Liver (tissue), 8 donors: ENCODE measurements at regions not wholly inside any gene's neighbourhood (a gene's known extent, or its start where the extent isn't known, plus 50 kb on each side); places are given as distances from the start of the nearest gene placed in this dataset.

Experiments
- DNase-seq: peaks from one replicate; pipeline ENCODE4 v3.0.0-alpha.2; 2017; ENCODE audit warnings: low spot score
- H3K27ac ChIP-seq, 2 donors: one replicate each; pipeline ENCODE4 v1.7.0; 2013; ENCODE audit warnings: inconsistent platforms in 2 of 2, low read length in 2 of 2, control low read depth in 1 of 2, low read depth in 1 of 2, mild to moderate bottlenecking in 1 of 2
- H3K27me3 ChIP-seq, 4 donors: one replicate each; pipeline versions ENCODE4 v1.6.1 to v1.7.0; 2013; ENCODE audit warnings: low read length in 3 of 4, inconsistent platforms in 1 of 4, mild to moderate bottlenecking in 1 of 4, moderate library complexity in 1 of 4; ENCODE audit not compliant: control insufficient read depth in 4 of 4, insufficient read depth in 4 of 4
- H3K36me3 ChIP-seq, 4 donors: one replicate each; pipeline versions ENCODE4 v1.6.1 to v1.7.0; 2013; ENCODE audit warnings: low read length in 3 of 4, mild to moderate bottlenecking in 3 of 4, low read depth in 1 of 4, moderate library complexity in 1 of 4; ENCODE audit not compliant: control insufficient read depth in 4 of 4, insufficient read depth in 3 of 4
- H3K4me1 ChIP-seq, 4 donors: one replicate each; pipeline versions ENCODE4 v1.6.1 to v1.7.0; 2013; ENCODE audit warnings: low read length in 3 of 4, mild to moderate bottlenecking in 3 of 4, moderate library complexity in 1 of 4; ENCODE audit not compliant: control insufficient read depth in 4 of 4, insufficient read depth in 4 of 4
- H3K4me3 ChIP-seq, 3 donors: one replicate each; pipeline versions ENCODE4 v1.6.1 to v1.7.0; 2013; ENCODE audit warnings: low read length in 3 of 3, control low read depth in 1 of 3, low read depth in 1 of 3, mild to moderate bottlenecking in 1 of 3
- H3K9ac ChIP-seq, 2 donors: one replicate each; pipeline ENCODE4 v1.7.0; 2013; ENCODE audit warnings: low read length in 2 of 2, mild to moderate bottlenecking in 2 of 2, moderate library complexity in 2 of 2, control low read depth in 1 of 2, low read depth in 1 of 2
- H3K9me3 ChIP-seq, 4 donors: one replicate each; pipeline versions ENCODE4 v1.6.1 to v1.7.0; 2013; ENCODE audit warnings: low read length in 3 of 4; ENCODE audit not compliant: control insufficient read depth in 4 of 4
- ATF3 ChIP-seq: IDR thresholded peaks from 2 replicates; pipeline ENCODE4 v1.6.1; 2016; ENCODE audit warnings: antibody characterized with exemption
- CTCF ChIP-seq: fragments of 150-350 bp; IDR thresholded peaks from 2 replicates; pipeline ENCODE4 v1.5.1; 2017; ENCODE audit warnings: improper control_type of control experiment, low read depth, low read length; ENCODE audit not compliant: missing input control
- EGR1 ChIP-seq, 2 donors: IDR thresholded peaks; 2 replicates each; pipeline ENCODE4 v1.6.1; 2016 to 2018; ENCODE audit warnings: antibody characterized with exemption in 2 of 2, low read depth in 2 of 2
- FOXA1 ChIP-seq: IDR thresholded peaks from 2 replicates; pipeline ENCODE4 v1.6.1; 2016; ENCODE audit warnings: antibody characterized with exemption
- FOXA2 ChIP-seq: IDR thresholded peaks from 2 replicates; pipeline ENCODE4 v1.6.1; 2016; ENCODE audit warnings: antibody characterized with exemption
- GABPA ChIP-seq, 2 donors: IDR thresholded peaks in 1 of 2; conservative IDR thresholded peaks in 1 of 2; 2 replicates each; pipeline ENCODE4 v1.6.1; 2016; ENCODE audit warnings: antibody characterized with exemption in 2 of 2, mild to moderate bottlenecking in 1 of 2, moderate library complexity in 1 of 2
- HNF4A ChIP-seq, 2 donors: conservative IDR thresholded peaks; 2 replicates each; pipeline ENCODE4 v1.6.1; 2016; ENCODE audit warnings: antibody characterized with exemption in 2 of 2, mild to moderate bottlenecking in 2 of 2
- HNF4G ChIP-seq: IDR thresholded peaks from 2 replicates; pipeline ENCODE4 v1.6.1; 2016; ENCODE audit warnings: antibody characterized with exemption
- JUND ChIP-seq, 2 donors: IDR thresholded peaks; 2 replicates each; pipeline ENCODE4 v1.6.1; 2016; ENCODE audit warnings: antibody characterized with exemption in 2 of 2
- MAX ChIP-seq: IDR thresholded peaks from 2 replicates; pipeline ENCODE4 v1.6.1; 2016; ENCODE audit warnings: antibody characterized with exemption
- NR2F2 ChIP-seq: IDR thresholded peaks from 2 replicates; pipeline ENCODE4 v1.6.1; 2016; ENCODE audit warnings: antibody characterized with exemption
- RAD21 ChIP-seq, 2 donors: IDR thresholded peaks; 2 replicates each; pipeline ENCODE4 v1.6.1; 2016; ENCODE audit warnings: antibody characterized with exemption in 2 of 2, mild to moderate bottlenecking in 2 of 2
- REST ChIP-seq: IDR thresholded peaks from 2 replicates; pipeline ENCODE4 v1.6.1; 2016; ENCODE audit warnings: antibody characterized with exemption, mild to moderate bottlenecking
- RXRA ChIP-seq, 2 donors: IDR thresholded peaks; 2 replicates each; pipeline ENCODE4 v1.6.1; 2017 to 2018; ENCODE audit warnings: antibody characterized with exemption in 2 of 2, mild to moderate bottlenecking in 1 of 2
- SP1 ChIP-seq: IDR thresholded peaks from 2 replicates; pipeline ENCODE4 v1.6.1; 2018; ENCODE audit warnings: antibody characterized with exemption, mild to moderate bottlenecking
- TAF1 ChIP-seq: conservative IDR thresholded peaks from 2 replicates; pipeline ENCODE4 v1.6.1; 2016; ENCODE audit warnings: antibody characterized with exemption, mild to moderate bottlenecking
- YY1 ChIP-seq: IDR thresholded peaks from 2 replicates; pipeline ENCODE4 v1.6.1; 2016; ENCODE audit warnings: antibody characterized with exemption, mild to moderate bottlenecking
- ZBTB33 ChIP-seq: IDR thresholded peaks from 2 replicates; pipeline ENCODE4 v1.6.1; 2016; ENCODE audit warnings: antibody characterized with exemption
- WGBS: extraction: QIAGEN DNeasy Blood & Tissue Kit; methylation state at CpG from one replicate; pipeline ENCODE4 v1.1.7; 2013; 5-methylcytosine and 5-hydroxymethylcytosine counted together
- donor health status: healthy.
- donor health status: healthy.
- donor health status: healthy.
- donor health status: healthy.
- donor health status: healthy.

GRCh38 chr6:33912195-33912594 lies 108.4 kb upstream of the MLN start:
- no peak overlapping the region for H3K9ac ChIP-seq
- H3K4me3 ChIP-seq = no peak overlapping the region
- no peak overlapping the region for H3K27ac ChIP-seq
- H3K9me3 ChIP-seq = no peaks in the 10 kb centered on the region
- H3K36me3 ChIP-seq = no peaks in the 10 kb centered on the region
- no peak for TF ChIP-seq ATF3
- no peak for TF ChIP-seq MAX
- TF ChIP-seq RAD21 (IDR thresholded peaks at IDR 0.05) = no peak
- no peak for TF ChIP-seq SP1
- no peak for TF ChIP-seq FOXA2
- no peak for TF ChIP-seq YY1
- no peak for TF ChIP-seq NR2F2
- no peak for TF ChIP-seq HNF4G
- no peak for TF ChIP-seq HNF4A (conservative IDR thresholded peaks at IDR 0.05)
- no peak for TF ChIP-seq RXRA (IDR thresholded peaks at IDR 0.05)
- no peak for TF ChIP-seq FOXA1
- no peak for TF ChIP-seq JUND (IDR thresholded peaks at IDR 0.05)
- no peak for TF ChIP-seq REST
- TF ChIP-seq ZBTB33 = no peak
- no peak for TF ChIP-seq CTCF
- TF ChIP-seq GABPA (IDR thresholded peaks at IDR 0.05 in 1 of 2, conservative IDR thresholded peaks at IDR 0.05 in 1 of 2) = no peak
- no peak for TF ChIP-seq EGR1 (IDR thresholded peaks at IDR 0.05; ENCODE audit: low read depth in 2 of 2)
- TF ChIP-seq TAF1 = no peak
- H3K4me1 ChIP-seq = peaks cover 10 to 21% (median 14%) of the 10 kb centered on the region in 4 donors
- DNase-seq = no peak
- WGBS = 75% methylated on average over 1 of the region's 1 CpG
- H3K27me3 ChIP-seq = no peaks in the 10 kb centered on the region

- whole genome bisulfite sequencing = 92% methylated on average over 6 of the region's 6 CpGs
- DNase-seq = no peak
- H3K36me3 ChIP-seq = no peaks in the 10 kb centered on the region
- H3K9ac ChIP-seq = no peak overlapping the region
- H3K4me3 ChIP-seq = no peak overlapping the region
- no peaks in the 10 kb centered on the region for H3K27me3 ChIP-seq
- H3K4me1 ChIP-seq = peaks cover 16 to 28% (median 20%) of the 10 kb centered on the region in 4 donors
- TF ChIP-seq HNF4A (conservative IDR thresholded peaks at IDR 0.05) (no peak), MAX (no peak)
- no peaks in the 10 kb centered on the region for H3K9me3 ChIP-seq
- H3K27ac ChIP-seq = no peak overlapping the region
These were observed 107.7 kb upstream of the MLN start for GRCh38 chr6:33911488-33911887.
